ENCODE measurements at regions not wholly inside any gene's neighbourhood (a gene's known extent, or its start where the extent isn't known, plus 50 kb on each side); places are given as distances from the start of the nearest gene placed in this dataset.

DNA sequence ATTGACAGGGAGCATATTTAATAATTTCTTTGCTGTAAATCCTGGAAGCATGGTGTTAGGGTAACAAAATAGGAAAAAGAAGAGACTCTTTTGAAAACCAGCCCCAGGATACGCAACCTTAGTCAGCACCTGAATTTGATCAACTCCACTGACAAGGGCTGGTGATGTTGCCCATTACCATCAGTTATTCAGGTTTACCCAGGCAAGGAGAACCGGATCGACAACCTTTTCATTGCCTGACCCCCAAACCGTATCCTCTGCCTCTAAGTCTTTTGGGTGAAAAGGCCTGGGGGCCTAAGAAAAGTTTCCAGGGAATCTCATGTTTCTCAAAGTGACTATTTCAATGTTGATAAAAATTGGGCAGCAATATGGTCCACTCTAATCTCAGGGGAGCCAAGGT, 313.3 kb downstream of the KBTBD8 start:
- TF ChIP-seq HNF4G (IDR thresholded peaks at IDR 0.05): no peak
- no peak for TF ChIP-seq YY1 (IDR thresholded peaks at IDR 0.05)
- TF ChIP-seq CTCF (IDR thresholded peaks at IDR 0.05; ENCODE audit: low read depth, low read length, missing input control): no peak
- TF ChIP-seq REST (IDR thresholded peaks at IDR 0.05): no peak
- TF ChIP-seq RAD21 (IDR thresholded peaks at IDR 0.05): no peak
- no peak for TF ChIP-seq TAF1 (conservative IDR thresholded peaks at IDR 0.05)
- no peak for TF ChIP-seq JUND (IDR thresholded peaks at IDR 0.05)
- TF ChIP-seq SP1 (IDR thresholded peaks at IDR 0.05): no peak
- TF ChIP-seq MAX (IDR thresholded peaks at IDR 0.05): no peak
- TF ChIP-seq FOXA1 (IDR thresholded peaks at IDR 0.05): no peak
